Ovary (tissue), 7 donors: ENCODE measurements at regions not wholly inside any gene's neighbourhood (a gene's known extent, or its start where the extent isn't known, plus 50 kb on each side); places are given as distances from the start of the nearest gene placed in this dataset.
A peak's percentile ranks its signal among the peaks of the same experiment; 100 is the strongest.
"Not testable (repeated sequence)": the region's sequence is repeated elsewhere in the genome, so short reads cannot be mapped to it uniquely, and the experiment has no call there.

ENCODE experiments used
- DNase-seq, 5 donors: peaks; one replicate each; pipeline ENCODE4 v3.0.0-alpha.2; 2019 to 2020
- H3K27ac ChIP-seq, 2 donors: fragments of 200-600 bp; one replicate each; pipeline versions ENCODE4 v1.5.1 to v1.8.0; 2019 to 2022
- H3K27me3 ChIP-seq: fragments of 200-600 bp; one replicate; pipeline ENCODE4 v1.8.0; 2022
- H3K36me3 ChIP-seq: fragments of 200-600 bp; sonication (generic); one replicate; pipeline ENCODE4 v1.5.1; 2019
- H3K4me1 ChIP-seq: one replicate; pipeline ENCODE4 v1.8.1; 2013; ENCODE audit warnings: mild to moderate bottlenecking, moderate library complexity; ENCODE audit not compliant: insufficient read depth
- H3K4me3 ChIP-seq: fragments of 200-600 bp; sonication (generic); one replicate; pipeline ENCODE4 v1.5.1; 2017
- H3K9me3 ChIP-seq, 2 donors: fragments of 200-600 bp in 1 of 2; sonication (generic) in 1 of 2; one replicate each; pipeline versions ENCODE4 v1.5.1 to v1.8.1; 2013 to 2019; ENCODE audit warnings: mild to moderate bottlenecking in 1 of 2, moderate library complexity in 1 of 2
- EP300 ChIP-seq: sonication (generic); formaldehyde crosslinking; IDR thresholded peaks from one replicate; pipeline ENCODE4 v1.6.1; 2017; ENCODE audit warnings: antibody characterized with exemption
- POLR2A ChIP-seq: fragments of 450-650 bp; IDR thresholded peaks from one replicate; pipeline ENCODE4 v1.6.1; 2017; ENCODE audit warnings: antibody characterized with exemption, mild to moderate bottlenecking, moderate library complexity
- WGBS, 3 donors: extraction: QIAGEN DNeasy Blood & Tissue Kit in 1 of 3; methylation state at CpG; one replicate each; pipeline versions ENCODE4 v1.1.5 to v1.1.7; 2013 to 2017; 5-methylcytosine and 5-hydroxymethylcytosine counted together
- intact Hi-C, 4 donors: fragments of 100-400 bp; cut with DNase I; formaldehyde crosslinking; loops; one replicate each; pipeline versions ENCODE4 v1.11.0 to v1.15.1; 2022 to 2023
- TF ChIP-seq, protein P1 (sequence below), 3 donors: fragments of 450-650 bp in 2 of 3; fragments of 200-600 bp in 1 of 3; IDR thresholded peaks; one replicate each; pipeline versions ENCODE4 v1.5.1 to v1.8.0; 2016 to 2022; ENCODE audit warnings: antibody characterized with exemption in 3 of 3, mild to moderate bottlenecking in 1 of 3
- donor health status: DM: no; HTN: no; CAD: no; lungs with moderate emphysema.
- donor health status: DM: no; HTN: no; CAD: no.
- donor health status: Bipolar disorder and iron deficiency.
- donor health status: DM: no; HTN: no; CAD: no.
- donor health status: DM: yes; HTN: yes; CAD: no.

- Histone ChIP-seq H3K9me3 (no peaks in the 10 kb centered on the region), H3K27me3 (peaks cover 3% of the 10 kb centered on the region), H3K4me1 (peaks cover 12% of the 10 kb centered on the region), H3K27ac (no peak overlapping the region), H3K4me3 (peak overlapping the region; percentile 11), H3K36me3 (no peaks in the 10 kb centered on the region)
- TF ChIP-seq EP300 (no peak), POLR2A (no peak)
- TF ChIP-seq, protein P1, sequence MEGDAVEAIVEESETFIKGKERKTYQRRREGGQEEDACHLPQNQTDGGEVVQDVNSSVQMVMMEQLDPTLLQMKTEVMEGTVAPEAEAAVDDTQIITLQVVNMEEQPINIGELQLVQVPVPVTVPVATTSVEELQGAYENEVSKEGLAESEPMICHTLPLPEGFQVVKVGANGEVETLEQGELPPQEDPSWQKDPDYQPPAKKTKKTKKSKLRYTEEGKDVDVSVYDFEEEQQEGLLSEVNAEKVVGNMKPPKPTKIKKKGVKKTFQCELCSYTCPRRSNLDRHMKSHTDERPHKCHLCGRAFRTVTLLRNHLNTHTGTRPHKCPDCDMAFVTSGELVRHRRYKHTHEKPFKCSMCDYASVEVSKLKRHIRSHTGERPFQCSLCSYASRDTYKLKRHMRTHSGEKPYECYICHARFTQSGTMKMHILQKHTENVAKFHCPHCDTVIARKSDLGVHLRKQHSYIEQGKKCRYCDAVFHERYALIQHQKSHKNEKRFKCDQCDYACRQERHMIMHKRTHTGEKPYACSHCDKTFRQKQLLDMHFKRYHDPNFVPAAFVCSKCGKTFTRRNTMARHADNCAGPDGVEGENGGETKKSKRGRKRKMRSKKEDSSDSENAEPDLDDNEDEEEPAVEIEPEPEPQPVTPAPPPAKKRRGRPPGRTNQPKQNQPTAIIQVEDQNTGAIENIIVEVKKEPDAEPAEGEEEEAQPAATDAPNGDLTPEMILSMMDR (IDR thresholded peaks at IDR 0.05) = no peak
- intact Hi-C loops = no loop called here
- WGBS, 3 donors = 2 to 4% (median 4%) methylated on average over 55 to 69 of the region's 69 CpGs
- peak in 2 of 5 donors; percentile 37 to 50 for DNase-seq
Measured at GRCh38 chr17:64780096-64781013, 118.2 kb upstream of the SMURF2 start.

GRCh38 chr17:64779376-64780095 is 117.4 kb upstream of the SMURF2 start:
- Histone ChIP-seq H3K4me1 (peaks cover 12% of the 10 kb centered on the region), H3K27me3 (peaks cover 3% of the 10 kb centered on the region), H3K9me3 (no peaks in the 10 kb centered on the region), H3K27ac (no peak overlapping the region), H3K36me3 (no peaks in the 10 kb centered on the region), H3K4me3 (no peak overlapping the region)
- intact Hi-C loops = loop anchor here in 1 of 4 donors (10.0 kb wide), 1 partner anchor 415 kb away; no protein-coding TSS in a partner anchor
- TF ChIP-seq POLR2A (no peak), EP300 (no peak)
- TF ChIP-seq, protein P1 (IDR thresholded peaks at IDR 0.05) = no peak
- DNase-seq = peak in 1 of 5 donors; percentile 30
- WGBS, 3 donors = 8 to 9% (median 9%) methylated on average over 38 to 43 of the region's 43 CpGs

GRCh38 chr17:64779098-64779375 is 116.9 kb upstream of the SMURF2 start:
- WGBS, 3 donors = 10 to 20% (median 12%) methylated on average over 13 of the region's 13 CpGs
- not testable (repeated sequence) for H3K27me3 ChIP-seq, DNase-seq, H3K27ac ChIP-seq, H3K36me3 ChIP-seq, H3K9me3 ChIP-seq
- intact Hi-C loops = loop anchor here in 1 of 4 donors (10.0 kb wide), 1 partner anchor 416 kb away; no protein-coding TSS in a partner anchor
- Histone ChIP-seq H3K4me3 (peak overlapping the region; percentile 27), H3K4me1 (peaks cover 12% of the 10 kb centered on the region)

GRCh38 chr17:64778240-64779097 is 116.4 kb upstream of the SMURF2 start:
- intact Hi-C loops = loop anchor here in 1 of 4 donors (10.0 kb wide), 1 partner anchor 416 kb away; no protein-coding TSS in a partner anchor
- peaks cover 12% of the 10 kb centered on the region for H3K4me1 ChIP-seq
- no peak for TF ChIP-seq EP300
- TF ChIP-seq POLR2A = no peak
- TF ChIP-seq, protein P1 (IDR thresholded peaks at IDR 0.05) = no peak
- no peaks in the 10 kb centered on the region for H3K36me3 ChIP-seq
- DNase-seq = peak in 2 of 5 donors; percentile 38 to 56
- WGBS, 3 donors = 6 to 16% (median 11%) methylated on average over 55 to 107 of the region's 107 CpGs
- H3K4me3 ChIP-seq = peak overlapping the region; percentile 27
- no peak overlapping the region for H3K27ac ChIP-seq
- no peaks in the 10 kb centered on the region for H3K9me3 ChIP-seq
- H3K27me3 ChIP-seq = peaks cover 3% of the 10 kb centered on the region
